Astrocyte of the hippocampus (primary cell): ENCODE measurements at regions not wholly inside any gene's neighbourhood (a gene's known extent, or its start where the extent isn't known, plus 50 kb on each side); places are given as distances from the start of the nearest gene placed in this dataset.
A peak's percentile ranks its signal among the peaks of the same experiment; 100 is the strongest.

ENCODE experiments used
- DNase-seq: peaks from one replicate; pipeline ENCODE4 v3.0.0; 2011; ENCODE audit warnings: low read depth, low spot score

DNA sequence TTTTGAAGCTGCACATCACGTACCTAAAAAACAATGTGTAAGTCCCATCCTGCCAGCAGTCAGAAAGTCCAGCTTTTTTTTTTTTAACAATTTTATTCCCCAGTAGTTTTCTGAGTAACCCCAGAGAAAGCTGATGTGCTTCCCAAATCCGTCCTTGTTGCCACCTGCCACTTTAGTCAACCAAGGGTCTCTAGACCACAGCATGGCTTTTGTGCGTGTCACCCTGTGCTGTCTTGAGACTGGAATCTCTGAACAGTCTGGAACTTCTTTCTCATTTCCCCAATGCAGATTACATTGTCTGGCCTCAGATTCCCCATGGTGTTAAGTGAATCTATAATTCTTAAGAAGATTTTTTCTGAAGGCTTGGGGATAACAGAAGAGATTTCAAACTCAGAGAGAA, 289.2 kb upstream of the KLF12 start:
- DNase-seq, result peak; percentile 31

DNA sequence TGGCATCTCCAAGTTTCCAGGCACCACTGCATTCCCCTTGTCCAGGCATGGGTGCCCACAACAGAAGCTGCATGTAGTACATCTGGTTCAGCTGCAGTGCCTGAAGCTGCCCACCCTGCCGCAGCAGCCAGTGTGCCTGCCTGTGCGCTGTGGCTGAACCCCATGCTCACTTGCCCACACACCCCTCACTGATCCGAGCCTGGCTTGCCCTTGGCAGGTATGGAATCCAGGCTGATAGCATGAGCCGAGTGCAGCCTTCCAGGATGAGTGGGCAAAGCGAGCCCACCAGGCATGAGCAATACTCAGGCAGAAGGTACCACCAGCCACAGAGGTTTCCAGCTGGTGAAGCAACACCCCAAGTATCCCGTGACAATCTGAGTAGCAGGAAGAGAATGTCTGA, 280.3 kb upstream of the KLF12 start:
- DNase-seq, result no peak

GRCh38 chr13:74413482-74413881, 279.3 kb upstream of the KLF12 start:
- DNase-seq, result no peak

- no peak for DNase-seq
These were observed 275.3 kb upstream of the KLF12 start for GRCh38 chr13:74409551-74409950.

DNA sequence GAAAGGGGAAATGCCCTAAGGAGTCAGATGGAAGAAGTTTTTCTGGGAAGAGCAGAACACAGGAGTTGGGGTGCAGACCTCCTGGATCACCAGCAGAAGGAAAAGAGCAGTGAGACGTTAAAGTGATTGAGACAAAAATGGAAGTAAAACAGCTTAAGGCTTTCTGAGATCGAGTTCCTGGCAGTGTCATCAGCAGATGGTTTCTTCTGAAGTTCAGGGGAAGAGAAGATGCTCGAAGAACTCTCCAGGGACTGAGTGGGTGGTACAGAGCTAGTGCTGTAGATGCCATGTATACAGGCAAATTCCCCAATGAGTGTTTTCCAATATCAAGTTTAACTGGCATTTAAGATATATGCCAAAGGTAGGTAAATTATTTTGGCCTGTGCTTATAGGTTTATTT, 272.2 kb upstream of the KLF12 start:
- DNase-seq, result no peak

DNA sequence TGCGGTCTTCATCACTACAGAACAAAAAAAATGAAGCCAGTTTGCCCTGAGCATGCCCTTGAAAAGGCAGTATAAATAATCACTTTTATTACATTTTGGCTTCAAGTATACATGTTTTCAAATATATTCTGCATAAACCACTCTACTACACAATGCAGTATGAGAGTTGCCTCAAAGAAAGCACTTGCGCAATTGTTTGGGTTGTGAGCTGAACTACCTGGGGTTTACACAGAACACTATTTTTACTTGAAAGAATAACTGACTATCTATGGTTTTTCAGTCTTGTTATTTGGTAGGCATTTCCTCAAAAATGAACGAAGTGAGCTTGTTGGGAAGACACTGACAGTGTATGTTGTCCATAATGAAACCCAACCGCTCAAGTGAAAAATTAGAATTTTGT, 264.4 kb upstream of the KLF12 start:
- no peak for DNase-seq

- peak; percentile 18 for DNase-seq
These were observed 254.9 kb upstream of the KLF12 start for GRCh38 chr13:74389056-74389455.

- no peak for DNase-seq
These were observed 254.4 kb upstream of the KLF12 start for GRCh38 chr13:74388626-74389025.

GRCh38 chr13:74372511-74372910, 238.3 kb upstream of the KLF12 start:
- no peak for DNase-seq

DNA sequence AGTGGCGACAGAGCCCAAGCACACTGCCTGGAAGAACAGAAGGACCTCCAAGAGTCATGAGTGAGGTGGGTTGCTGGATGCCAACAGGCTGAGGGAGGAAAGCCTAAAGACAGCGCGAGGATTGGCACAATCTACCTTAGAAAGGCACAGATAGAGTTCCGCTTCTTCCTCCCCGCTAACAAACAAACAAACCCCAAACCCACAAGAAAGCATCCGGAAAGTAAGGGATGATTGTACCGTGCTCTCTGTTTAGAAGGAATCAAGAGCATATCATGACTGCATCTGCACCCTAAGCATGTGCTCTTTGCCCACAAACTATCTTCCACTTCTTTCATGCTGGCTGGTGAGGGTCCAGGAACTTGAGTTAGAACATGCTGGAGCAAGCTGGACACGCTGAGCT, 233.0 kb upstream of the KLF12 start:
- no peak for DNase-seq

- DNase-seq, result no peak
These were observed 227.1 kb upstream of the KLF12 start for GRCh38 chr13:74361274-74361673.

DNA sequence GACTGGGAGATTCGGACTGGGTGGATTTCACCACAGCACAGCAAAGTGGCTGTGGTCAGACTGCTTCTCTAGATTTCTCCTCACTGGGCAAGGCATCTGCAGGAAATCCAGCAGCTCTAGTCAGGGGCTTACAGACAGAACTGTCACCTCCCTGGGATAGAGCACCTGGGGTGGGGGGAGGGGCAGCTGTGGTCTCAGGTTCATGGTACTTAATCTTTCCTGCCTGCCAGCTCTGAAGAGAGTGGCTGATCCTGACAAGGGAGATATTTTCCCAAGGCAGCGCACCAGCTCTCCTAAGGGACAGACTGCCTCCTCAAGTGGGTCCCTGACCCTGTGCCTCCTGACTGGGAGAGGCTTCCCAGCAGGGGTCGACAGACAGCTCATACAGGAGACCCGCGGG, 212.8 kb upstream of the KLF12 start:
- no peak for DNase-seq

GRCh38 chr13:74338341-74338740, 204.1 kb upstream of the KLF12 start:
- no peak for DNase-seq

GRCh38 chr13:74336546-74336945, 202.3 kb upstream of the KLF12 start:
- no peak for DNase-seq

GRCh38 chr13:74335370-74335769, 201.2 kb upstream of the KLF12 start:
- no peak for DNase-seq

GRCh38 chr13:74329962-74330361, 195.8 kb upstream of the KLF12 start:
- no peak for DNase-seq

DNA sequence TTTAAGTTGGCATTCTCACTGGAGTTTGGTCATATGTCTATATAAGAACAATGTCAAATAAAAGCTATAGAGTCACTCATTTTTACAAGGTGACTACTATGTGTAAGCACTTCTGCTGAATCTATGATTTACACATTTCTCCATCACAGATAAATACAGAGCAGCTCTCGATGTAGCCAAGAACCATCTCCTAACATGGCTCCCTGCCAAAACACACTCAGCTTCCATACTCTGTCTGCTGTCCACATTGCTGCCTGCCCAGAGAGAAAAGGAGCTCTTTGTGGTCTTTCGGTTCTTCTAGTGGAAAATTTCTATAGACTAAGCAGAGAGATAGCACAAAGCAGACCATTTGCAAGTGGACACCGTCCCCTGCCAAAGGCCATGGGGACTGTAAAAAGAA, 190.9 kb upstream of the KLF12 start:
- DNase-seq, result peak; percentile 71

DNA sequence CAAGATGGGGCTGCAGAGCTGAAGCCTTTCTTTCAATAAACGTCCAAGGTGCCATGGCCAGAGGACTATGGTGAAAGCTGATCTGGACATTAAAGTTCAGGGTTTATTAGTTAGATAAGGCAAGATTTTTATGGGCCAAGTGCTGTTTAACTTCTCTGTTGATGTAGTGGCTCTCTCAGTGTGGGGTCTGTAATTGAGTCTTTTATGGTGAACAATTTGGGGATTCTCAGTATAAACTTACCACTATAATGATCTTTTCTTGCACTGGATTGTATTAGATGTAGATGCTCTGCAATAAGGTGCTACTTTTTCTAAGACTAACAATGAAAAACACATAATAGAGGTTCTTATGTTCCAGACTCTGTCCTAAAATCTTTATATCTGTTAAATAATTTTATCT, 190.1 kb upstream of the KLF12 start:
- no peak for DNase-seq

- no peak for DNase-seq
These were observed 188.4 kb upstream of the KLF12 start for GRCh38 chr13:74322562-74322961.

DNA sequence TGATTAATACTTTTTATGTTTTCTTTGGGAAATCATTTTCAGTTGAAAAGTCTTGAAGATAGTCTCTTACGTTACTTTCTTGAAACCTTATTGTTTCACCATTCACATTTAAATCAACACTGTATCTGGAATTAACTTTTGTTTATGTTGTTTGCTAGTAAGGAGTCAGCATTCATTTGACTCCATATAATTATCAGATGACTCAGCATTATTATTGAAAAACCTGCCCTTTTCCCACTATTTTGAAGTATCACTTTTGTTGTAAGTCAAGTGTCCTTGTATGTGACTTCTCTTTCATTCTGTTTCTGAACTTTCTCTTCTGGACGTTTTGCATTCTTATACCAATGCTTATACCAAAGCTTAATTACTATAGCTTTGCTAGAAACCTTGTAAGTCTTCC, 186.1 kb upstream of the KLF12 start:
- DNase-seq, result no peak

- DNase-seq, result peak; percentile 47
These were observed 182.3 kb upstream of the KLF12 start for GRCh38 chr13:74316547-74316946.

- DNase-seq, result peak; percentile 34
These were observed 172.3 kb upstream of the KLF12 start for GRCh38 chr13:74306496-74306895.

GRCh38 chr13:74305876-74306275, 171.7 kb upstream of the KLF12 start:
- peak; percentile 23 for DNase-seq

GRCh38 chr13:74301258-74301935, 167.2 kb upstream of the KLF12 start:
- DNase-seq, result peak; percentile 33
